B cell (primary cell): ENCODE measurements at regions not wholly inside any gene's neighbourhood (a gene's known extent, or its start where the extent isn't known, plus 50 kb on each side); places are given as distances from the start of the nearest gene placed in this dataset.

ENCODE experiments used
- ATAC-seq: fragments of 200-7000 bp; cut with Tn5 transposase; one replicate; pipeline ENCODE4 v1.10.0; 2021; ENCODE audit warnings: low read depth, mild to moderate bottlenecking, moderate number of reproducible peaks, moderate library complexity
- CTCF ChIA-PET: fragments of 350-600 bp; sonication (Branson Sonifier 250); formaldehyde crosslinking; loops from one replicate; lab custom pipeline; 2021; ENCODE audit warnings: antibody characterized with exemption, inconsistent platforms; lab: Charles Lee
- POLR2A ChIA-PET: fragments of 350-600 bp; sonication (Branson Sonifier 250); formaldehyde crosslinking; loops from one replicate; lab custom pipeline; 2021; ENCODE audit warnings: antibody characterized with exemption; lab: Charles Lee
- DNase-seq: peaks from one replicate; pipeline ENCODE4 v3.0.0; 2013
- H2AFZ ChIP-seq: 2 replicates; pipeline ENCODE4 v1.6.1; 2012; ENCODE audit warnings: mild to moderate bottlenecking, low read depth, low read length; ENCODE audit not compliant: insufficient read depth, poor library complexity, severe bottlenecking
- H3K27ac ChIP-seq, 2 donors: 1 replicate in 1 of 2; 2 replicates in 1 of 2; pipeline ENCODE4 v1.5.1; 2012 to 2013; ENCODE audit warnings: low read length in 2 of 2, mild to moderate bottlenecking in 2 of 2, moderate library complexity in 1 of 2
- H3K27me3 ChIP-seq, 4 experiments: fragments of 200-600 bp in 1 of 4; sonication (generic) in 1 of 4; replicated peaks in 1 of 4; 1 replicate in 2 of 4; 2 replicates in 2 of 4; pipeline versions ENCODE4 v1.6.1 to v1.7.0; 2013 to 2016; ENCODE audit warnings: low read length in 3 of 4, mild to moderate bottlenecking in 2 of 4, mixed read lengths in 1 of 4, moderate library complexity in 1 of 4; ENCODE audit not compliant: insufficient read depth in 4 of 4, control insufficient read depth in 3 of 4; ENCODE audit errors: control extremely low read depth in 1 of 4
- H3K36me3 ChIP-seq, 2 experiments: replicated peaks in 1 of 2; 1 replicate in 1 of 2; 2 replicates in 1 of 2; pipeline versions ENCODE4 v1.6.1 to v1.7.1; 2013; ENCODE audit warnings: low read length in 1 of 2; ENCODE audit not compliant: insufficient read depth in 2 of 2, control insufficient read depth in 1 of 2; ENCODE audit errors: control extremely low read depth in 1 of 2, extremely low read depth in 1 of 2
- H3K4me1 ChIP-seq, 2 donors: fragments of 200-600 bp in 1 of 2; sonication (generic) in 1 of 2; 1 replicate in 1 of 2; 2 replicates in 1 of 2; pipeline versions ENCODE4 v1.5.1 to v1.6.1; 2013 to 2017; ENCODE audit warnings: low read length in 2 of 2; ENCODE audit not compliant: control insufficient read depth in 2 of 2, insufficient read depth in 2 of 2
- H3K4me2 ChIP-seq: replicated peaks from 2 replicates; pipeline ENCODE3; 2012; ENCODE audit warnings: mild to moderate bottlenecking, low read depth, low read length; ENCODE audit not compliant: poor library complexity, severe bottlenecking
- H3K4me3 ChIP-seq, 5 experiments: fragments of 200-600 bp in 1 of 5; sonication (generic) in 1 of 5; 1 replicate in 3 of 5; 2 replicates in 2 of 5; pipeline versions ENCODE4 v1.5.1 to v1.7.0; 2011 to 2016; ENCODE audit warnings: low read length in 4 of 5, mild to moderate bottlenecking in 4 of 5, low read depth in 2 of 5, control low read depth in 1 of 5, moderate library complexity in 1 of 5; ENCODE audit not compliant: insufficient read depth in 1 of 5; ENCODE audit errors: control extremely low read depth in 1 of 5, extremely low read depth in 1 of 5
- H3K79me2 ChIP-seq: fragments of 200-600 bp; sonication (generic); one replicate; pipeline ENCODE4 v1.6.0; 2016; ENCODE audit warnings: low read length; ENCODE audit not compliant: control insufficient read depth, insufficient read depth
- H3K9ac ChIP-seq: fragments of 200-600 bp; sonication (generic); 2 replicates; pipeline ENCODE4 v1.6.1; 2017; ENCODE audit warnings: mild to moderate bottlenecking, low read length, moderate library complexity
- H3K9me3 ChIP-seq, 3 donors: one replicate each; pipeline versions ENCODE4 v1.6.1 to v1.7.1; 2013; ENCODE audit warnings: low read length in 2 of 3; ENCODE audit not compliant: control insufficient read depth in 2 of 3, insufficient read depth in 1 of 3; ENCODE audit errors: control extremely low read depth in 1 of 3
- H4K20me1 ChIP-seq: 2 replicates; pipeline ENCODE4 v1.6.0; 2012; ENCODE audit warnings: mild to moderate bottlenecking, low read length; ENCODE audit not compliant: insufficient read depth, control insufficient read depth, poor library complexity, severe bottlenecking
- H3K27ac Mint-ChIP-seq: one replicate; pipeline ENCODE4 v1.8.0; 2021; ENCODE audit warnings: mixed read lengths
- H3K27me3 Mint-ChIP-seq: one replicate; pipeline ENCODE4 v1.8.0; 2021; ENCODE audit warnings: mixed read lengths
- H3K4me1 Mint-ChIP-seq: one replicate; pipeline ENCODE4 v1.8.0; 2021; ENCODE audit warnings: mixed read lengths
- H3K4me3 Mint-ChIP-seq: one replicate; pipeline ENCODE4 v1.8.0; 2021; ENCODE audit warnings: mixed read lengths
- H3K9me3 Mint-ChIP-seq: one replicate; pipeline ENCODE4 v1.8.0; 2022; ENCODE audit warnings: mixed read lengths; ENCODE audit not compliant: insufficient read depth
- CTCF ChIP-seq: fragments of 200-600 bp; IDR thresholded peaks from one replicate; pipeline ENCODE4 v1.8.0; 2022; ENCODE audit warnings: antibody characterized with exemption, mild to moderate bottlenecking
- EZH2 ChIP-seq: IDR thresholded peaks from 2 replicates; pipeline ENCODE4 v1.6.1; 2012; ENCODE audit warnings: borderline replicate concordance, low read depth, mild to moderate bottlenecking, moderate library complexity, low read length; ENCODE audit not compliant: insufficient read depth, poor library complexity, severe bottlenecking
- WGBS: methylation state at CpG from one replicate; pipeline ENCODE4 v1.1.5; 2013; ENCODE audit warnings: missing lambda C conversion rate; ENCODE audit not compliant: insufficient coverage; 5-methylcytosine and 5-hydroxymethylcytosine counted together
- intact Hi-C: fragments of 100-400 bp; cut with micrococcal nuclease; formaldehyde crosslinking; loops from one replicate; pipeline ENCODE4 v1.10.0; 2022

DNA sequence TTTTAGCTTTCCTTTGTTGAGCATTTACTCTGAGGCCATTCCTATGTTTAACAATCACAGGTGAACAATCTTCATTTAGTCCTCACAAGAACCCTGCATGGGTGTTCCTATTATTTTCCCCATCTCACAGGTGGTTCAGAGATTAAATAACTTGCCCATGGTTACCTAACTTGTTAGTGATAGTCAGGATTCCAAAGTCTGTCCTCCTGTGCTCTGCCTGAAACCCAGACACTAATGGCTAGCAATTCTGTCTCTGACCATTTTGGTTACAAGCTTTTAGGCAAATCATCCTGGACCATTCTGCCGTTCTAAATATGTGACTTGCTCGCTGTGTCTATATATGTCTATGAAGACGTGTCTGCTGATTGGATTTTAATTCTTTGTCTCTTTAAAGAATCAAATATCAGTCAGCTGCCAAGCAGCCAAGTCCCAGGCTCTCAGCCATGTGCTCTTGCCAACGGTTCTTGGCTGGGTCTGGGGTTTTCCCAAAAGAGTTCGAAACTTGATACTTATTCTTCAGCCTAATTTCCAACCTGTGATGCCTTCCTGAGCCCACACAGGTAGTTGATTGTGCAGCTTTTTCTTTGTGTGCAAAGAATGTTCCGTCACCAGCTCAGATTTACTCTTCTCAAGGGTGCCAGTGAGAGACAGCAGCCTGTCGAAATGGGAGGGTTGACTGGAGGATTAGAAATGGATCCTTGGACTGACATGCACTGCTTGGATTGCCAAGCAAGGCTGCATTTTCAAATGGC lies 121.7 kb downstream of the NREP start:
- ATAC-seq (no peak), DNase-seq (no peak)
- Histone ChIP-seq H3K79me2 (no peaks in the 10 kb centered on the region), H3K9me3 (peaks cover 0 to 19% (median 8%) of the 10 kb centered on the region in 3 donors), H3K27me3 (no peaks in the 10 kb centered on the region), H4K20me1 (no peaks in the 10 kb centered on the region), H2AFZ (no peak overlapping the region), H3K4me3 (no peak overlapping the region), H3K4me2 (no peak overlapping the region), H3K36me3 (no peaks in the 10 kb centered on the region), H3K27ac (no peak overlapping the region), H3K4me1 (no peaks in the 10 kb centered on the region), H3K9ac (no peak overlapping the region)
- WGBS: no CpG with 5 or more reads among the region's 7 CpGs
- TF ChIP-seq EZH2 (no peak), CTCF (no peak)
- Mint-ChIP-seq H3K4me1 (no peaks in the 10 kb centered on the region), H3K27me3 (no peaks in the 10 kb centered on the region), H3K9me3 (peaks cover 5% of the 10 kb centered on the region), H3K4me3 (no peak overlapping the region), H3K27ac (no peak overlapping the region)
- POLR2A ChIA-PET: no interaction called here
- CTCF ChIA-PET: no interaction called here
- intact Hi-C loops: no loop called here

DNA sequence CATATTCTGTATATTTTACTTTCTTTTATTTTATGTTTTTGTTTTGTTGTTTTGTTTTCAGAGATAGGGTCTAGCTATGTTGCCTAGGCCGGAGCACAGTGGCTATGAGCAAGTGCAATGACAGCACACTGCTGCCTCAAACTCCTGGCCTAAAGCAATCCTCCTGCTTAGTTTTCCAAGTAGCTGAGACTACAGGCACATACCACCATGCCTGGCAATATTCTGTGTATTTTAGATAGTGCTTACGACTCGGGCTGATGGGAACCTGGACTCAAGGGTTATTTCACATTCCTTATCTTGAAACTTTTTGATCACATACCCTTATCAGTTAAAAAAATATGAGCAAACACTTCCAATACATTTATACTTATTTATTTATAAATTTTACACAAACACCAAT lies 119.0 kb upstream of the STARD4 start:
- intact Hi-C loops: no loop called here
- ATAC-seq: no peak
- H3K79me2 ChIP-seq: no peaks in the 10 kb centered on the region
- H3K4me2 ChIP-seq: no peak overlapping the region
- H3K36me3 ChIP-seq: no peaks in the 10 kb centered on the region
- CTCF ChIA-PET: no interaction called here
- Mint-ChIP-seq H3K27ac (no peak overlapping the region), H3K27me3 (no peaks in the 10 kb centered on the region), H3K4me1 (no peaks in the 10 kb centered on the region), H3K4me3 (no peak overlapping the region), H3K9me3 (no peaks in the 10 kb centered on the region)
- no peak overlapping the region for H3K9ac ChIP-seq
- no peak overlapping the region for H3K4me3 ChIP-seq
- H2AFZ ChIP-seq: no peak overlapping the region
- no peaks in the 10 kb centered on the region for H3K27me3 ChIP-seq
- POLR2A ChIA-PET: no interaction called here
- DNase-seq: no peak
- H3K4me1 ChIP-seq: no peaks in the 10 kb centered on the region
- no peak for TF ChIP-seq CTCF
- TF ChIP-seq EZH2: no peak
- no CpG with 5 or more reads among the region's 3 CpGs for whole genome bisulfite sequencing
- no peaks in the 10 kb centered on the region for H3K9me3 ChIP-seq
- H4K20me1 ChIP-seq: no peaks in the 10 kb centered on the region
- no peak overlapping the region for H3K27ac ChIP-seq
